Fibroblast of skin of right quadriceps (primary cell): ENCODE measurements at regions not wholly inside any gene's neighbourhood (a gene's known extent, or its start where the extent isn't known, plus 50 kb on each side); places are given as distances from the start of the nearest gene placed in this dataset.

Experiments used
- DNase-seq: peaks from one replicate; pipeline ENCODE4 v3.0.0-alpha.2; 2013

DNA sequence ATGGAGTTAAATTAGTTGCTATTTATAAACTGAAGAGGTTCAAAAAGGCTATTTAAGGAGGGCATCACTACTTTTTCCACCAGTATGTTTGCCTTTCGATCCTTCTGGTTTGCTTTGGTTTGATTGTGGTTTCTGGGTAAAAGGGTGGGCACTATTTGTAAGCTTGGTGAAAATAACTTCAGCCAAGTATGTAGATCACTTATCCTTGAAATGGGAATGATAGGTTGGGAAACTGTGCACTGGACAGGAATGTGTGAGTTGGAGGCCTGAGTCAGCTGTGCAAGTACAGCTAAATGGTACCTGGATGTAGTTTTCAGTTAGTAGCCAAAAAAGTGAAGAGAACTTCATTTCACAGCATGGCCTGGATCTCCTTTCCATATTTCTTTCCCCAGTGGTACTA is 466.2 kb downstream of the ENC1 start:
- no peak for DNase-seq

DNA sequence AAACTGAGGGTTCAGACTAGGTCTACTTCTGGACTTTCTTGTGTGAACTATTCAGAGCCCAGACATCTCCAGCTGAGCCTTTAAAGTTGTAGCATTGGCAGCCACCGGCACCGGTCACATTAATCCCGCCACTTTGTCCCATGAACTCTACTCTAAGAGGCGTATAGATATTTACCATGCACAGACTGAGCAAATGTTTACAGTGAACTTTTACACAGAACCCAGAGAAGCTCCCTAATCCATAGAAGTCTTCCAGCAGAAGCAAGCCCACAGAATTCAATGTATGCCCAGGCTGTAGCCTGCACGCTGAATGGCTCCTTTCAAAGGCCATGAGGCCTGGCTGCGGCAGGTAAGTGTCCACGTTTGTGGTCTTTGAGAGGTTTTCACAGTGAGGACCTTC is 466.9 kb downstream of the ENC1 start:
- no peak for DNase-seq

DNA sequence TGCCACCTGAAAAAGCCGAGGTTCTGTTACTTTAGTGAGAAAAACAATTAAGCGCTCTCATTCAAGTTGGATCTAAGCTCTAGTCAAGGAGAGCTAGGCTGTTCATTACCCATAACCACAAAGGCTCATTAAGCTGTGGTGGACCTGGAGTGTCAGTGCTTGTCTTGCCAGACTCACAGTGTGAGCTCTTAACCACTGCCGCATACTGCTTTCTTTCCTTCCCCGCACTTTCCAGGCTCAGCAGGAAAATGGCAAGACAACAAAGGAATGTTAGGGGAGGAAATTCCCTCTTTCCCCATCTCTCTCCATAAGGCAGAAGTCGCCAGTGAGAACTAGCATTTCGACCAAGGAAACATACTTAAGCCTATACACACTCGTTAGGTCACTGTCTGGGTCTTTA is 467.3 kb downstream of the ENC1 start:
- peak; percentile 37 for DNase-seq

DNA sequence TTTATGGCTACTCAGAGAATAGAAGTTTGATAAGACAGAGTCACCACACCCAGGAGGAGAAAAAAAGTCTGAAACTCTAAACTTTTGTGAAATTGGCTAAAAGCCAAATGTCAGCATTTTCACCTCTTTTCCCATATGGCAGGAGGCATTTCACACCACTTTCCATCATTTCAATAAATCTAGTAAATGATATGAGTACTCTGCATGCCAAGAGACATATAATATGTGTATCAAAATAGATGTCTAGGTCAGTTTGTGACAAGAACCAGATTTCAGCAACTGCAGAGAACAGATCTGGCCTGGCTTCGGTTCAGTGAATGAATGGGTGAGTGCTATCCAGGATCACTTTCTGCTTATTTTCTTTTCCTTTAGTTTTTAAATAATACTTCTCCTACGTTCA is 470.8 kb downstream of the ENC1 start:
- no peak for DNase-seq

DNA sequence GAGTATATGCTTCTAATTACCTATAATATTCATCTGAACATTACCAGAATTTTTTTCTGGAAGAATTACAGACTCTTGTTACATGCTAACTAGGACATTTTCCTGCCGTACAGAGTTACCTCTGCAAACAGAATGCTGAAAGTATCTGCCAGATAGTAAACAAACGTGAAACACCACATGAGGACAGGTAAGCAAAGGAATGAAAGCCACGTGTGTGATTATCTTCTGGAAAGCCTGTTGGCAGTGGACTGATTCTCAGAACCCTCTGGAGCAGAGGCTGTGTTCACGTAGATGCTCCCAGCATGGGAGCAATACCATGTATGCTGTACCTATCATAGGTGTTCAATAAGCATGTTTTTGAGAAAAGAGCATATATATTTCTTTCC is 472.6 kb downstream of the ENC1 start:
- DNase-seq: no peak

DNA sequence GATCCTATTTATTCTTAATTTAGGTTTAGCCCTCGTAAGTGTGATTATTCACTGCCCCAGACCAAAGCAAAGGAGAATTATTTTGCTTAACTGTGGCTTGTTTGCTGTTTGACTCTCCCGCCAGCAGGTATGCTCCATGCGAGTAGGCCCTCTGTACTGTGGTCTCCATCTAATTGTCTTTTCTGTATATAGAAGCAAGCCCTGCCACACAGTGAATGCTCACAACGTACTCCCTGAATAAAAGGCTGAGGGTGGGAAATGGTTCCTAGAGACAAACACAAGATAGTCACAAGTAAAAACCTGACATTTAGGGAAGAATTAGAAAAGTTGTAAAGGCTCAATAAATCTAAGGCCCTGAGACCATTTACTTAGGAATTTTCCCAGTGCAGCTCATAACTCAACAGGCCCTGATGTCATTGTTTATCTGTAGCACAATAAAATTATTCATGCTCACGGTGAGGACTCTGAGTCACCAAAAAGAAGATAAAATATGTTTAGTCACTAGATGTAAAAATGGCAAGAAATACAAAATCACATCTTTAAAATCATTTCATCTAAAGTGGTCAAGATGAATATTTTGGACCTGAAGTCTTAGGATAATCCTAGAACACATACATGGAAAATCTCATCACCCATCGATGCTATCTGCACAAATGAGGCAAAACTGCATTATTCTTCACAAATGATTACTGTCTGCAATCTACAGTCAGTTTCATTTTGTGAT is 473.2 kb downstream of the ENC1 start:
- DNase-seq: peak; percentile 86

DNA sequence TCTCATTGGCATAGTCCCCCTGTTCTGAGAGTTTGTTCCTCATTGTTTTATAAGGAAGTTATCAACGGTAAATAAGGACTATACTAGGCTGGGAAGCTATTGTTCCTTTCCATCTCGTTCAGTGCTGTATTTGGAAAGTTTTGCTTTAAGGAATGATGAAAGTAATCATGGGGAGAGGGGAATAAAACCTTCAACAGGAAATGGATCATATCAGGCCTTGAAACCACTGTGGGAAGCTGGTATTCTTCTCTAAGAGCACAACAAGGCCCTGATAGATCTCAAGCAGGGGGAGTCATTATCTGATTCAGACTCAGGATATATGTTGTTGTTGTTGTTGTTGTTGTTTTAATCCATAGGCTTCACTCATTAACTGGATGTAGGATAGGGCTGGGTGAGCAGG is 474.5 kb downstream of the ENC1 start:
- peak; percentile 50 for DNase-seq

DNA sequence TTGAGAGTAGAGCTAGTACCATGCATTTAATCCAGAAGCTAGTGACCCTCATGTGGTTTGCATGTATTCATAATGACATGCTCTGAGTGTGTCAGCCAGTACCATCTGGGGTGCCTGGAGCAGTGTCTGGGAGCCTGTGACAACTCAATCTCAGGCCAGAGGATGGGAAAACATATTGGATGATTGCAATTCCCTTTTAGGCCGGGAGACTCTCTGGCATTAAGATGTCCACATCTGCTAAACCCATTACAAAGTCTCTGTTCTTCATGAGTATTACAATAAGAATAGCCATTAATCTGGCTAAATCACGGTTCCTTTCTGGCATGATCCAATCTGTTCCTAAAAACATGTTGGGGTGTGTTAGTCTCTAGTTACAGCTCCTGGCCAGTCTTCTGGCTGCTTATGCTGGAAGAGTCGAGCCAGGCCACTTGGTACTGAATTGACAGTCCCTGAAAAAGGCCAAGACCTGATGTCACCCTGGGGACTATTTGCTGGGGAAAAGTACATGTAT is 475.7 kb downstream of the ENC1 start:
- DNase-seq: no peak

DNA sequence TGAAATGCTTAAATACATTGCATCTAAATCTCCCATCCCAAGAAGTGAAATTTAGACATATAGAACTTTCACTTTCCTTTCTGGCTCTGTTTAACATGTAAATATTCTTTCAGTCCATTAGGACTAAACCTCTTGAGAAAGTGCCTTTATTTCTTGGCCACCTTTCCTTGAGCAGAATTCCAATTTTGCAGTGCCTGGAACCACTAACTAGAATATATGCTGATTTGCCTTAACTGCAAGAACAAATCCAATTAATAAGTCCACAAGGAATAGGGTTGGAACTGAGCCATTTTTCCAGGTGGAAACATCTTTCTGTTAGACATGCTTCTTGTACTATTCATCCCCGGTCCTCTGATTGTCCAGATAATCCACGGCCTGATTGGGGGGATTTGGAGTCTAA is 478.0 kb downstream of the ENC1 start:
- DNase-seq: no peak

DNA sequence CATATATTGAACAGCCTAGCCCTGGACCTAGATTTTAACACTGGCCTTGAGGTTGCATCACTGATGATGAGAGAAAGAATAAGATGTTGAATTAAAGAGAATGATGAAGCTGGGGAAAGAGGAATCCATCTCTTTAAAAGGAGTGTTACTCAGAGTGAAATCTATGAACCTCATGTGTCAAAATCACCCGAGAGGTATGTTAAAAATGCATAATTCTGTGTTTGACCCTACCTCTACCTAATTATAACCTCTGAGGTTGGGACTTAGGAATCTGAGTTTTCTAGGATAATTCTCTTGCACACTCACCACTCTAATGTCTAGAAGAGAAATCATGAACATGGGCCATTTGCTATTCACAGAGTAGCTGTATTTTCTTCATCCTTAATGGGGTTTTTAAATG is 479.4 kb downstream of the ENC1 start:
- peak; percentile 58 for DNase-seq

DNA sequence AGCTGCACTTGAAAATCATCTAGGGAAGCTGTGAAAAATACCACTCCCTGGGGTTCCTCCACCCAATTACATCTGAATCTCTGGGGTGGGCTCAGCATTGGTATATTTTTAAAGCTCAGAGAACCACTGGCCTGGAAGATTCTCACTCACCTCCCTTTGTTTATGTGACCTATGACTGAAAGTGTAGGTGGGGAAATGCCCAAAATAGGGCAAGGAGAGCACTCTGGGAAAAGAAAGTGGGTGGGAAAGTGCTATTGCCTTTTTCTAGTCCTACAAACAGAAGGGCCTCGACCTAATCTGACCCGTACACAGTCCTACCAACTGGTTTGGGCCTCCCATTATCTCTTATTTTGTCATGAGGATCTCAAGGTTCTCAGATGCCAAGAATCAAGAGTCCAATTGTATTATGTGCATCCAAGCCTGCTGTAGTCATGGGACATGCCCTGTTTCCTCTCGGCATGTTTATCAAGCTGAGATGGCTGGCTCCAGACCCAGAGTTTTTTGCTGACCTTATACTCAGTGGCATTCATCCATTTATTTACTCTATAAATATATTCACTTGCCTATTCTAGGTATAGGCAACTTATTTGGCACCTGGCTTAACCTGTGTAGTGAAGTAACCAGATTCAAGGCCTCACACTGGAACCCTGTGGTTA is 483.7 kb downstream of the ENC1 start:
- DNase-seq: no peak

DNA sequence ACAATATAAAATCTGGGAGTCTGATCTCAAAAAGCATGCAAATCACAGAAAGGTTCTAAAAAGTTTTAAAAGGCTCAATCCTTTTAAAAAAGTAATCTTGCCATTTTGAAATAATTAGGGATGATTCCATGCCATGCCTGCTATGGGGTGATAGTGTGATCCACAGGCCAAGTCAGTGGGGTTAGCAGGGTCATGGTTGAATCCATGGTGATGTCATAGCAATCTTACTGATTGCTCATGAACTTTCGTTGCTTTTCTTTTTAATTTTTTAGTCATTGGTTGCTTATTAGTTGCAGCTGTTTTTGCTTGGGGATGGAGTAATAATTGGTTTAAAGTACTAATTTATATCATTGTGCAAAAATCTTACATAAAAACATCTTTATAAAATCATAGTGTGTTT is 485.0 kb downstream of the ENC1 start:
- peak; percentile 10 for DNase-seq

DNA sequence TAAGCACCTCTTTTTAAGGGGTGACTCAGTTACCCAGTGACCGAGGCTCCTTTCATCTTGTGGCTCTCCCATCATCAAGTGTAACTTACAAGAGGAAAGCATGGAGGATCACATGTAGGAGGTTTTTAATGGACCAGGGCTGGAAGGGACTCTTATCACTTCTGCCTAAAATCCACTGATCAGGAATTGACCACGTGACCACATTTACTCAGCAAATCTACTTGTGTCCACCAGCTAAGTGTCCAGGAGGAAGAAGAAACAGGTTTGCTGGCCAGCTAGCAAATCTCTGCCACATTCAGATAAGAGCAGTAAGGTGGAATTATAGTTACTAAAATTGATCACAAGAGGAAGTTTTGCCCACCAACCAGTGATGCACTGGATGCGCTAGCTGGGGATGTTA is 486.0 kb downstream of the ENC1 start:
- no peak for DNase-seq

DNA sequence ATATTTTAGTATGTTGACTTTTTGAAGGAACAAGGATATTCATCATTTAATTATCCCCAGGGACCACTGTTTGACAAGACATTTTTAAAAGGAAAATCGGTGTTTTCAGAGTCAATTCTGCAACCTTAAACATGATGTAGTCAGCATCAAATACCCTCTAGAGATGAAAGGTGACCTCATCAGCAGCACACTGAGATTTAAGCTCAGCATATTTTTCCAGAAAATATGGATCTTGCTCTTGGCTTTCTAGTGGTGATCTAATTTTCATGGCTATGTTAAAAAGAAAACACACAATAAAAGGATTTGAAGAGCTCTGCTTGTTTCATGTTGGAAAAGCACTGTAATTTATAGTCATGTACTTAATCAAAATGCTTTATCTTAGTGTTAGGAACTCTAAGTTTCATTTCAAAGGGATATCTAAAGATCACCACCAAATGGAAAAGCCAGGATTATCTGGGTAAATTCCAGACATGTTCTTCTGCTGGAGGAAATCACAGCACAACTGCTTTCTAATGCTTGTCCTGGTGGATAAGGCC is 487.2 kb downstream of the ENC1 start:
- DNase-seq: no peak

DNA sequence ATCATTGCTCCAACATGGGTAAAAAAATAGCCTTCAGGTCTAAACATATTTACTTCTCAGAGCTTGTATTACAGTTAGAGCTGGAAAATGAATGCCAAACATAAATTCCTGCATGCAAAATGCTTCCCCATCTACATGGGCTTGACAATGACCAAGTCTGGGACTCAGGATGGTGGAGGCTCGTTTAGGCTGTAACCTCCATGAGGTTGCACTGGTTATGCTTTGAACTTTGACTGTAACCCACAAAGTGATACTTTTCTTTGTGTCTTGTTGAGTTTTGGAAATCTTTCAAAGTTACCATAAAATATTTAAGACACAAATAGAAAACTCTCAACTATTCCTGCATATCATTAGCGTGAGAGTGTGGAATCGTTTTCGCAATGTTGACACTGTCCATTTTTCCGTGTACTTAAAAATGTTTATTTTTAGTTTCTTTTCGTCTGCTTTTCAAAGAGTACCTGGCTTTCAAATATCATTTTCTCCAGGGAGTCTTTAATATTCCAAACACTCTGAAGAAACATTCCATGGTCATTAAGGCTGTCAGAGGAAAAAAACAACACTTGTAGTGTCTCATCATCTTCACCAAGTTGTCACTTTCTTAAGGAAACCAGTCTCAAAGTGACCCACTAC is 487.8 kb downstream of the ENC1 start:
- no peak for DNase-seq

DNA sequence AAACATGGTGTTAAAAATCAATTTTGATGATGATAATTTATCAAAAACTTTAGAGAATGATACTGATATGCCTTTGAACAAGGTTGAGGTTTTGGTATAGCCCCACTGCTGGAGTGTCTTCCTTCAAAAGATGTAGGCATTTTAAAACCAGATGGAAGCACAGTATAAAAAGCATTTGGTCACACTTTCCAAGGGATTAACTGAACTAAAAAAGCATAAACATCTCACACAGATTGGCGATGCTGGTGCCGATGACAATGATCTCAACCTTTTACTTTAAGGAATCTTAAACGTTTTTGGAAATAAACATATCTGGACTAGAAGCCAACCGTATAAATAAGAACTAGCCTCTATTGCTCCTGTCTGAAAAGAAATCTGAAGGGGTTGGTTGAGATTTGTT is 488.4 kb downstream of the ENC1 start:
- no peak for DNase-seq

DNA sequence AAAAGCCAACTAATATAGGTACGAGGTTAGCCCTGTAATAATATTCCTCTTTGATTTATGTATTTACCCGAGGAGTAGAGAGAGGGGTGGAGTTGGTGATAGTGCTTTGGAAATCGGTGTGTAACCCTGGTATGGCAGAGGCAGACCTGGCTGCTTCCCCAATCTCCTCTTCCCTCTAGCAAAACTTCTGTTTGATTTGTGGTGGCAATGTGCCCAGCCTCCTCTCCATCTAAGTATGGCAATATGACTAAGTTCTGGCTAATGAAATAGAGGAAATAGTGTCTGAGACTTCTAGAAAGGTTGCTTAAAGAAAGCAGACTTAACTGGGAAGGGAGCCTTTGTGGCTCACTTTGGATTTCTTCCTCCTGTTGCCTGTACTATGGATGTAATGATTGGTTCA is 491.1 kb downstream of the ENC1 start:
- DNase-seq: peak; percentile 73

DNA sequence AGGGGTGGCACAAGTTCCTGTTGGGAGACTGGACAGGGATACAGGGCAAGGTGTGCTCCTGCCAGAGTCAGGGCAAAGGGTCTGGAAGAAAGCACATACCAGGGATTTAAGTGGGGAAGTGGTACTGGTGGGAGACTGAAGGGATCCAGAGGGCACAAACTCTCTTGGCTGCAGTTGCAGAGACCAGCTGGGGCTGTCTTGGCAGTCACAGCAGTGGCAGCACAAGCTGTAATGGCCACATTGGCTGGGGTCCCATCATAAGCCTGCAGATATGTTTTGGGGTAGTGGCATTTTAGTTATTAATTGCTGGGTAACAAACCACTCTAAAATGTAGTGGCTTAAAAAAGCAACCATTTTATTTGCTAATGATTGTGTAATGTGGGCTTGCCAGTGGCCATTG is 492.2 kb downstream of the ENC1 start:
- DNase-seq: no peak

DNA sequence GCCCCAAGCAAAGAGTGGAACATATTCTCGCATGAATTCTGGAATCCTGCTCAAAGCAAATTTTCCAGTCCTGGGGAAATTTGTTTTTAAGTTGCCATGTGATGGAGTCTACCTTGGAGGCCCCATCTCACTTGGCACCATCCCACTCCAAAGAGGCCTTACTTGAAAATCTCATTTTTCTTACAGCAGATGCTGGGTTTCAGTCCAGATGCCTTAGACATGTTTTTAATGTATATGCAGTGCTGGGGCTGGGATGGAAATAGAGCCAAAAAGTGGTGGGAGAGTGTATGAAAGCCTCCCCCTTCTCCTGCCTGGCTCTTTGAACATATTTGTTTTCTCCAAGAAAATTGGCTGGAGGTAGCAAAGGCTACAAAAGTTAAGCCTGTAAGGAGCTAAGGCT is 493.7 kb downstream of the ENC1 start:
- DNase-seq: no peak

DNA sequence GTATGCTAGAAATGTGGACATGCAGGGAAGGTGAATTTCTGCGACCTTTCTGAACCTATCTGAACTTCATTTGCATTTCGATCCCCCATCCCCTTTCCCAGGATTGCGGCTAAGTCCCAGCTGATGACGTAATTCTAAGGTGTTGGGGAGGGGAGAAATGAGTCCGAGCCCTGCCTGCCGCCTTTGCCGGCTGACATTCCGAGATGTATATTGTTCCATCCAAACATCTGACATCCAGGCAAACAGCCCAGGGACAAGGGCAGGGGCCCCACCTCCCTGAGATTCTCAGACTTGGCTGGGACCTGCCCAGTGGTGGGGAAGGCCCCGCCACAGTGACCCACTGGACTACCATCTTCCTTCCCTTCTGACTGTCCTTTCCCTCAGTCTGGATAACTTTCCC is 494.6 kb downstream of the ENC1 start:
- DNase-seq: no peak

DNA sequence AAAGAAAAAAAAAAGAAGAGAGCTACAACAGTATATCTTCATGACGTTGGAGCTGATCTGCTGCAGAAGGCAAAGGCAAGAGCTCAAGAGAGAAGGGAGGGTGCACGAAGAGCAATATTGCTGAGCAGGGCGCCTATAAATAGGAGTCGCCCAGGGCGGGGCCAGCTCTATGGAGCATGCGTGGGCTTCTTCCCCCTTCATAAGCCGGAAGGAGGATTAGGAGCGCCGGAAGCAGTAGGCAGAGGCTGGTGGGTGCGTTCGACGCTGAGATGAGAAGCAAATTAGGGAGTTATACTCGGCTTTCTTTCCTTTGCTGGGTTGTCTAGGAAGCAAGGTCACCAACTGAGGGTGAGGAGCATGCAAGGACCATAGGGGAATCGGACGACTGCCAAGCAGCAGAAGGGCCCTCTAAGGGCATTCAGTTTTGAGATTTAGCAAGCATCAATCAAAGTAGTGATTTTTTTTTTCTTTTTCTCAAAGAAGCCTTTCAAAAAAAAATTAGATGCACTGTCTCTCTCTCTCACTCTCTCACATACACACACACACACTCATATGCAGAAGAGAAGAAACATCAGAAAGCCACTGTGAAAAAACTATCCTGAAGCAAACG is 496.7 kb downstream of the ENC1 start:
- DNase-seq: no peak

DNA sequence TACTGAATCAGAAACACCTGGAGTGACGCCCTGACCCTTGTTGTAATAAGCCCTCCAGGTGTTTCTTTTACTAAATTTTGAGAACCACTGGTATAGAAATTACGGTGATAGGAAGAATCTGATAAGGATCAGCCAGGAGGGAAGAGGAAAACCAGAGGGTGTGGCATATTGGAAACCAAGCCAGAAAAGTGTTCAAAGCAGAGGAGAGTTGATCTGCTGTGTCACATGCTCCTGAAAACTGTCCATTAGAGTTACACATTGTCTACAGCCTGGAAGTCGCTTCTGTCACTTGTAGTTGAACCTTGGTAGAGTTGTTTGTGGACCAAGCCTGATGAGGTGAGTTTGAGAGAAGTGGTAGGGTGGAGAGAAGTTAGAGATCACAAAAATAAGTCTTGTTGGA is 497.4 kb downstream of the ENC1 start:
- no peak for DNase-seq

DNA sequence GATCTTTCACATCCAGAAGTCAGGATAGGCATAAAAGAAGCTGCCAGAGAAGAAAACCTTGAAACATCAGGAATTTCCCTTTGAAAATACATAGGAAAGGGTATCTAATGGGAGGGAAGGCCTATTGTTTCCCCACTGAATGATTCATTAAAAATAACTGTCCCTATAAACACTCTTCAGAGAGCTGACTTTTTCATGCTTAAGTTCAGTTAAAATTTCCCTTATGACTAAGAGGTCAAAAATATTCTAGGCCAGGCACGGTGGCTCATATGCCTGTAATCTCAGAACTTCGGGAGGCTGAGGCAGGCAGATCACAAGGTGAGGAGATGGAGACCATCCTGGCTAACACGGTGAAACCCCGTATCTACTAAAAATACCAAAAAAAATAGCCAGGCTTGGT is 499.5 kb downstream of the ENC1 start:
- DNase-seq: peak; percentile 31

DNA sequence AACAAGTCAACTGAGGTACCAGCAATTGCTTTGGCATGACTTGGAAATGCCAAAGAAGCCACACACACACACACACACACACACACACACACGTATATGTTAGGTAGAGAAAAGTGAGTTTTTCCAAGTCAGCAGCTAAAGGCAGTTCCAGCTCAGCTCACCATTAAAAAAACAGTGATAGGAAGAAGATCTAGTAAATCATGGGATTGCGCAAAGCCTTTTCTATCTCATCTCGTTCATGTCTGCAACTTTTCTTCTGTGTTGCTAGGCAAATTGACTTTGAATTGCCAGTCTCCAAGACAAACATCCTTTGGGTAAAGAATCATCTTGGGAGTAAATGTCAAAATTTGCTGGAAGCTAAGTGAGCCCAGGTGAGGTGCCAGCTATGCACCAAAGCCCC is 500.1 kb downstream of the ENC1 start:
- no peak for DNase-seq
